A549 (cell line): ENCODE measurements at regions not wholly inside any gene's neighbourhood (a gene's known extent, or its start where the extent isn't known, plus 50 kb on each side); places are given as distances from the start of the nearest gene placed in this dataset.

ENCODE experiments used
- ATAC-seq, 2 experiments: fragments of 200-7000 bp in 1 of 2; fragments of >200 bp in 1 of 2; cut with Nextera tagmentation in 1 of 2; cut with Tn5 transposase in 1 of 2; 3 replicates each; pipeline versions ENCODE4 v1.8.0 to v1.9.1; 2018 to 2020; ENCODE audit warnings: mild to moderate bottlenecking in 1 of 2, moderate library complexity in 1 of 2
- CTCF ChIA-PET: fragments of 300-600 bp; sonication (Branson Sonifier 250); formaldehyde crosslinking; extraction: SDS; loops from one replicate; lab custom pipeline; 2021; ENCODE audit warnings: antibody characterized with exemption, inconsistent platforms; lab: Yijun Ruan, JAX
- POLR2A ChIA-PET: fragments of 350-600 bp; formaldehyde crosslinking; extraction: SDS; loops from one replicate; lab custom pipeline; 2021; ENCODE audit warnings: antibody characterized with exemption, inconsistent platforms; lab: Yijun Ruan, JAX
- DNase-seq, 2 experiments: peaks; one replicate each; pipeline versions ENCODE4 v3.0.0 to v3.0.0-alpha.2; 2011 to 2016; ENCODE audit warnings: low read depth in 1 of 2, low spot score in 1 of 2
- FAIRE-seq: peaks from 2 replicates; lab custom pipeline; 2011; peaks lifted over from hg19 to GRCh38; lab: Jason Lieb, UNC
- H3K27ac ChIP-seq, 2 experiments: fragments of >200 bp; sonication (Bioruptor Twin); formaldehyde crosslinking; 3 replicates each; pipeline ENCODE4 v1.5.1; 2016 to 2017
- H3K4me1 ChIP-seq: fragments of >200 bp; sonication (Bioruptor Twin); formaldehyde crosslinking; 3 replicates; pipeline ENCODE4 v1.6.1; 2016
- H3K4me2 ChIP-seq: fragments of >200 bp; sonication (Bioruptor Twin); formaldehyde crosslinking; 3 replicates; pipeline ENCODE4 v1.6.1; 2016
- H3K4me3 ChIP-seq: fragments of >200 bp; sonication (Bioruptor Twin); formaldehyde crosslinking; 3 replicates; pipeline ENCODE4 v1.5.1; 2016
- H3K9me3 ChIP-seq: fragments of >200 bp; sonication (Bioruptor Twin); formaldehyde crosslinking; 3 replicates; pipeline ENCODE4 v1.6.1; 2016
- CBX2 ChIP-seq: fragments of 200-600 bp; sonication (generic); IDR thresholded peaks from 2 replicates; pipeline ENCODE4 v1.6.1; 2016; ENCODE audit warnings: low read depth, mild to moderate bottlenecking, borderline replicate concordance
- CHD4 ChIP-seq: fragments of 200-600 bp; sonication (generic); IDR thresholded peaks from 2 replicates; pipeline ENCODE4 v1.6.1; 2016; ENCODE audit warnings: antibody characterized with exemption, mild to moderate bottlenecking, borderline replicate concordance
- E2F6 ChIP-seq: IDR thresholded peaks from 2 replicates; pipeline ENCODE4 v1.6.1; 2012; ENCODE audit warnings: low read depth, borderline replicate concordance
- EP300 ChIP-seq, 2 experiments: fragments of >200 bp; sonication (Bioruptor Twin); formaldehyde crosslinking; IDR thresholded peaks; 2 replicates in 1 of 2; 3 replicates in 1 of 2; pipeline ENCODE4 v1.6.1; 2016 to 2017
- FOSL2 ChIP-seq, 2 experiments: fragments of 450-650 bp in 1 of 2; fragments of >200 bp in 1 of 2; sonication (Bioruptor Twin) in 1 of 2; formaldehyde crosslinking; IDR thresholded peaks; 2 replicates each; pipeline versions ENCODE4 v1.5.0 to v1.6.1; 2016 to 2020; ENCODE audit warnings: mild to moderate bottlenecking in 1 of 2, moderate library complexity in 1 of 2
- GATA3 ChIP-seq: IDR thresholded peaks from 2 replicates; pipeline ENCODE4 v1.6.1; 2012; ENCODE audit warnings: borderline replicate concordance
- HOXA7 ChIP-seq: fragments of 250-450 bp; sonication (Bioruptor Pico); IDR thresholded peaks from 2 replicates; pipeline ENCODE4 v1.5.0; 2020; ENCODE audit warnings: mild to moderate bottlenecking, moderate library complexity
- JUNB ChIP-seq: fragments of >200 bp; sonication (Bioruptor Twin); formaldehyde crosslinking; IDR thresholded peaks from 2 replicates; pipeline ENCODE4 v1.6.1; 2016
- KDM1A ChIP-seq: fragments of 200-600 bp; sonication (generic); IDR thresholded peaks from 2 replicates; pipeline ENCODE4 v1.6.1; 2016; ENCODE audit warnings: low read depth, mild to moderate bottlenecking
- MAZ ChIP-seq: fragments of 150-350 bp; IDR thresholded peaks from 2 replicates; pipeline ENCODE4 v1.6.1; 2014; ENCODE audit warnings: antibody characterized with exemption, low read depth, low read length, borderline replicate concordance
- MYC ChIP-seq: IDR thresholded peaks from 2 replicates; pipeline ENCODE4 v1.6.1; 2012; ENCODE audit warnings: mild to moderate bottlenecking, inconsistent platforms, low read length, improper control_type of control experiment, borderline replicate concordance
- PHF8 ChIP-seq: fragments of 200-600 bp; sonication (generic); IDR thresholded peaks from 2 replicates; pipeline ENCODE4 v1.6.1; 2016; ENCODE audit warnings: low read depth, mild to moderate bottlenecking, antibody characterized with exemption, moderate library complexity, borderline replicate concordance
- POLR2A ChIP-seq: IDR thresholded peaks from 2 replicates; pipeline ENCODE4 v1.6.1; 2012; ENCODE audit warnings: mild to moderate bottlenecking, low read length
- REST ChIP-seq: fragments of 200-600 bp; sonication (generic); IDR thresholded peaks from 2 replicates; pipeline ENCODE4 v1.6.1; 2016; ENCODE audit warnings: antibody characterized with exemption, mild to moderate bottlenecking, moderate library complexity
- ZNF302 ChIP-seq: fragments of 250-450 bp; sonication (Bioruptor Pico); IDR thresholded peaks from 2 replicates; pipeline ENCODE4 v1.9.0; 2021; ENCODE audit warnings: inconsistent platforms, mild to moderate bottlenecking, moderate library complexity
- WGBS: methylation state at CpG from one replicate; pipeline ENCODE4 v1.1.6; 2017; ENCODE audit errors: missing lambda C conversion rate; 5-methylcytosine and 5-hydroxymethylcytosine counted together
- TF ChIP-seq, protein P1 (sequence below): IDR thresholded peaks from 2 replicates; pipeline ENCODE4 v1.6.1; 2012
- TF ChIP-seq, protein P2 (sequence below): IDR thresholded peaks from 2 replicates; pipeline ENCODE4 v1.6.1; 2012
- TF ChIP-seq, protein P3 (sequence below): fragments of >200 bp; sonication (Bioruptor Twin); formaldehyde crosslinking; IDR thresholded peaks from 3 replicates; pipeline ENCODE4 v1.6.1; 2016

DNA sequence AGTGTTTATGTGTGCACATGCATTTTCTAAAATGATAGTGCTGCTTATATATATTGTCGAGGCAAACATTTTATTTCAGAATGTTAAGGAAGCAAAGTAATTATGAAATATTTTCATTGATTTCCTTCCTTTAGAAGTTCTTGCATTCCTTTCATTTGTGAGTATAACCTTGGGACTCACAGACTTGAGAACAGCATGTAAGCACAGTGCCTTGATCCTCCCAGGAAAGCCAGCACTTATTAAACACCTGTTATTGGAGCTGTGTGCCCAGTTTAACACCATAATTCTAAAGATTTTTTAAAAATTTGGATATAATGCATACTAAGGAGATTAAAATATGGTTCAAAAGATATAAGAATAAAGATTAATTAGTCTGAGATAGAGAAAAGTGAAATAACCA, 554.4 kb upstream of the FAM98A start:
- H3K27ac ChIP-seq, result no peak overlapping the region

DNA sequence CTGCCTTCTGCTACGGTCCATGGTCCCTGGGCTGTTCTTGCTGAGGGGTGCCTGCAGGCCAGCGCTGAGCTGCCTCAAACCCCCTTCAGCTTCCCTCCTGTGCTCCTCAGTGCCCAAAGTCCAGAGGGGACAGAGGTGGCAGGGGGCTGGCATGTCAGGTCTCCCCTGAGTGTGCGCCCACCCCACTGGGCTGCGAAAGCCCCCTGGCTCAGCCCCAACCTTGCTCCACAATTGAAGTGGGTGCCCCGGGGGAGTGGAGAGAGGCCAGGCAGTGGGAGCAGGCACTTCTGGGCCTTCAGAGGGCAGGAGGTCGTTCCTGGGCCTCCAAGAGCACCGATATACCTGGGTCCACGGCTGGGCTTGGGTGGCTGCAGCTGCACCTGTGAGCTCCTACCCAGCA, 548.7 kb upstream of the FAM98A start:
- Histone ChIP-seq H3K4me1 (no peaks in the 10 kb centered on the region), H3K9me3 (peaks cover 4% of the 10 kb centered on the region; the same call in 2 of the 3 replicates), H3K4me3 (no peak overlapping the region), H3K27ac (no peak overlapping the region), H3K4me2 (no peak overlapping the region)
- DNase-seq (no peak), ATAC-seq (no peak), FAIRE-seq (no peak)
- CTCF ChIA-PET, result interaction anchor here (0.6 to 1.0 kb wide), 2 partner anchors 86 to 583 kb away, joined by 3 read pairs; no protein-coding TSS in a partner anchor
- TF ChIP-seq HOXA7 (CRISPR knock-in tag), result no peak
- no peak for TF ChIP-seq KDM1A
- TF ChIP-seq, protein P1, sequence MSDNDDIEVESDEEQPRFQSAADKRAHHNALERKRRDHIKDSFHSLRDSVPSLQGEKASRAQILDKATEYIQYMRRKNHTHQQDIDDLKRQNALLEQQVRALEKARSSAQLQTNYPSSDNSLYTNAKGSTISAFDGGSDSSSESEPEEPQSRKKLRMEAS, result no peak
- TF ChIP-seq MYC, result no peak
- no peak for TF ChIP-seq ZNF302
- no peak for TF ChIP-seq PHF8
- TF ChIP-seq CHD4, result no peak
- no peak for TF ChIP-seq JUNB
- no peak for TF ChIP-seq EP300 (IDR thresholded peaks at IDR 0.05)
- TF ChIP-seq, protein P2, sequence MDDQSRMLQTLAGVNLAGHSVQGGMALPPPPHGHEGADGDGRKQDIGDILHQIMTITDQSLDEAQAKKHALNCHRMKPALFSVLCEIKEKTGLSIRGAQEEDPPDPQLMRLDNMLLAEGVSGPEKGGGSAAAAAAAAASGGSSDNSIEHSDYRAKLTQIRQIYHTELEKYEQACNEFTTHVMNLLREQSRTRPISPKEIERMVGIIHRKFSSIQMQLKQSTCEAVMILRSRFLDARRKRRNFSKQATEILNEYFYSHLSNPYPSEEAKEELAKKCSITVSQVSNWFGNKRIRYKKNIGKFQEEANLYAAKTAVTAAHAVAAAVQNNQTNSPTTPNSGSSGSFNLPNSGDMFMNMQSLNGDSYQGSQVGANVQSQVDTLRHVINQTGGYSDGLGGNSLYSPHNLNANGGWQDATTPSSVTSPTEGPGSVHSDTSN, result no peak
- no peak for TF ChIP-seq FOSL2 (IDR thresholded peaks at IDR 0.05)
- no peak for TF ChIP-seq FOSL2 (CRISPR knock-in tag; IDR thresholded peaks at IDR 0.05)
- no peak for TF ChIP-seq POLR2A
- WGBS, result 27% methylated on average over 7 of the region's 8 CpGs
- POLR2A ChIA-PET, result no interaction called here

More for the DNA sequence above, 554.4 kb upstream of the FAM98A start:
- H3K4me3 ChIP-seq, result no peak overlapping the region
- CTCF ChIA-PET, result no interaction called here
- no peak for FAIRE-seq
- TF ChIP-seq E2F6, result no peak
- TF ChIP-seq, protein P3, sequence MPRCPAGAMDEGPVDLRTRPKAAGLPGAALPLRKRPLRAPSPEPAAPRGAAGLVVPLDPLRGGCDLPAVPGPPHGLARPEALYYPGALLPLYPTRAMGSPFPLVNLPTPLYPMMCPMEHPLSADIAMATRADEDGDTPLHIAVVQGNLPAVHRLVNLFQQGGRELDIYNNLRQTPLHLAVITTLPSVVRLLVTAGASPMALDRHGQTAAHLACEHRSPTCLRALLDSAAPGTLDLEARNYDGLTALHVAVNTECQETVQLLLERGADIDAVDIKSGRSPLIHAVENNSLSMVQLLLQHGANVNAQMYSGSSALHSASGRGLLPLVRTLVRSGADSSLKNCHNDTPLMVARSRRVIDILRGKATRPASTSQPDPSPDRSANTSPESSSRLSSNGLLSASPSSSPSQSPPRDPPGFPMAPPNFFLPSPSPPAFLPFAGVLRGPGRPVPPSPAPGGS, result no peak
- TF ChIP-seq GATA3, result no peak
- no peak for TF ChIP-seq REST
- TF ChIP-seq MAZ, result no peak
- no peak for TF ChIP-seq KDM1A
- TF ChIP-seq CBX2, result no peak
- TF ChIP-seq JUNB, result no peak
- 2% methylated on average over 1 of the region's 1 CpG for WGBS
- no peak for ATAC-seq
- no peak overlapping the region for H3K4me2 ChIP-seq
- POLR2A ChIA-PET, result no interaction called here
- H3K4me1 ChIP-seq, result no peaks in the 10 kb centered on the region
- no peak for DNase-seq
- H3K9me3 ChIP-seq, result no peaks in the 10 kb centered on the region; the same call in 2 of the 3 replicates
